Neural cell (in vitro differentiated cells): ENCODE measurements at regions not wholly inside any gene's neighbourhood (a gene's known extent, or its start where the extent isn't known, plus 50 kb on each side); places are given as distances from the start of the nearest gene placed in this dataset.

Experiments used
- CTCF ChIP-seq: fragments of 450-650 bp; IDR thresholded peaks from 2 replicates; pipeline ENCODE4 v1.5.1; 2014; ENCODE audit warnings: antibody characterized with exemption, mild to moderate bottlenecking, moderate library complexity; ENCODE audit not compliant: poor library complexity, severe bottlenecking
- MXI1 ChIP-seq: fragments of 450-650 bp; conservative IDR thresholded peaks from 2 replicates; pipeline ENCODE4 v1.6.1; 2014; ENCODE audit warnings: antibody characterized with exemption, mild to moderate bottlenecking; ENCODE audit not compliant: poor library complexity, severe bottlenecking

- no peak for TF ChIP-seq CTCF
- no peak for TF ChIP-seq MXI1
These were observed 119.4 kb upstream of the PACRGL start for GRCh38 chr4:20580907-20581306.
